DND-41 (cell line): ENCODE measurements at regions not wholly inside any gene's neighbourhood (a gene's known extent, or its start where the extent isn't known, plus 50 kb on each side); places are given as distances from the start of the nearest gene placed in this dataset.

Experiments
- ATAC-seq: fragments of 200-7000 bp; cut with Tn5 transposase; 3 replicates; pipeline ENCODE4 v1.9.1; 2021; ENCODE audit warnings: low read depth; ENCODE audit not compliant: insufficient read depth
- DNase-seq: peaks from one replicate; pipeline ENCODE4 v3.0.0-alpha.2; 2020
- H2AFZ ChIP-seq: 2 replicates; pipeline ENCODE4 v1.6.0; 2012; ENCODE audit warnings: low read depth, low read length
- H3K27ac ChIP-seq: 2 replicates; pipeline ENCODE4 v1.5.1; 2012; ENCODE audit warnings: low read length, inconsistent platforms
- H3K27me3 ChIP-seq: fragments of 200-600 bp; sonication (generic); 2 replicates; pipeline ENCODE4 v1.6.0; 2012; ENCODE audit warnings: low read length, mild to moderate bottlenecking, inconsistent platforms; ENCODE audit not compliant: insufficient read depth, poor library complexity
- H3K36me3 ChIP-seq: 2 replicates; pipeline ENCODE4 v1.5.1; 2012; ENCODE audit warnings: low read length, inconsistent platforms; ENCODE audit not compliant: insufficient read depth
- H3K4me1 ChIP-seq: 2 replicates; pipeline ENCODE4 v1.5.1; 2012; ENCODE audit warnings: mild to moderate bottlenecking, low read length; ENCODE audit not compliant: insufficient read depth
- H3K4me2 ChIP-seq: 2 replicates; pipeline ENCODE4 v1.6.0; 2012; ENCODE audit warnings: mild to moderate bottlenecking, moderate library complexity, low read length, inconsistent platforms; ENCODE audit not compliant: insufficient read depth
- H3K4me3 ChIP-seq, 2 experiments: fragments of 200-600 bp in 1 of 2; shearing (Covaris generic) in 1 of 2; 2 replicates each; pipeline ENCODE4 v1.5.1; 2012 to 2016; ENCODE audit warnings: inconsistent platforms in 2 of 2, low read length in 2 of 2, mild to moderate bottlenecking in 2 of 2, low read depth in 1 of 2, moderate library complexity in 1 of 2
- H3K79me2 ChIP-seq: 2 replicates; pipeline ENCODE4 v1.6.0; 2012; ENCODE audit warnings: low read length, inconsistent platforms; ENCODE audit not compliant: insufficient read depth
- H3K9ac ChIP-seq: 2 replicates; pipeline ENCODE4 v1.6.0; 2012; ENCODE audit warnings: low read depth, mild to moderate bottlenecking, inconsistent platforms, low read length, moderate library complexity
- H3K9me3 ChIP-seq: 2 replicates; pipeline ENCODE4 v1.5.1; 2012; ENCODE audit warnings: low read length, moderate library complexity, mild to moderate bottlenecking, inconsistent platforms; ENCODE audit not compliant: insufficient read depth, severe bottlenecking
- H4K20me1 ChIP-seq: 2 replicates; pipeline ENCODE4 v1.6.0; 2012; ENCODE audit warnings: low read length; ENCODE audit not compliant: insufficient read depth
- EZH2 ChIP-seq: IDR thresholded peaks from 3 replicates; pipeline ENCODE4 v1.6.1; 2012; ENCODE audit warnings: borderline replicate concordance, low read depth, mild to moderate bottlenecking, moderate library complexity, low read length, inconsistent platforms; ENCODE audit not compliant: severe bottlenecking
- TF ChIP-seq, protein P1 (sequence below): IDR thresholded peaks from 2 replicates; pipeline ENCODE4 v1.5.1; 2012; ENCODE audit warnings: borderline replicate concordance, low read length, moderate library complexity, mild to moderate bottlenecking; ENCODE audit not compliant: poor library complexity, severe bottlenecking; ENCODE audit errors: extremely low read depth

DNA sequence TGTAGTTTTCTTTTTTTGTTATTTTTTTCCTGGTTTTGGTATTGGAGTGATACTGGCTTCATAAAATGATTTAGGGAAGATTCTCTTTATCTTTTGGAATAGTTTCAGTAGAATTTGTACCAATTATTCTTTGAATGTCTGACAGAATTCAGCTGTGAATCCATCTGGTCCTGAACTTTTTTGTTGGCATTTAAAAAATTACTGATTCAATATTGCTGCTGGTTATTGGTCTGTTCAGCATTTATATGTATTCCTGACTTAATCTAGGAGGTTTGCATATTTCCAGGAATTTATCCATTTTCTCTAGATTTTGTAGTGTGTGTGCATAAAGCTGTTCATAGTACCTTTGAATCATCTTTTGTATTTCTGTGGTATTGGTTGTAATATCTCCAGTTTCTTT is 100.2 kb downstream of the NXNL2 start:
- no peak for TF ChIP-seq EZH2
- TF ChIP-seq, protein P1, sequence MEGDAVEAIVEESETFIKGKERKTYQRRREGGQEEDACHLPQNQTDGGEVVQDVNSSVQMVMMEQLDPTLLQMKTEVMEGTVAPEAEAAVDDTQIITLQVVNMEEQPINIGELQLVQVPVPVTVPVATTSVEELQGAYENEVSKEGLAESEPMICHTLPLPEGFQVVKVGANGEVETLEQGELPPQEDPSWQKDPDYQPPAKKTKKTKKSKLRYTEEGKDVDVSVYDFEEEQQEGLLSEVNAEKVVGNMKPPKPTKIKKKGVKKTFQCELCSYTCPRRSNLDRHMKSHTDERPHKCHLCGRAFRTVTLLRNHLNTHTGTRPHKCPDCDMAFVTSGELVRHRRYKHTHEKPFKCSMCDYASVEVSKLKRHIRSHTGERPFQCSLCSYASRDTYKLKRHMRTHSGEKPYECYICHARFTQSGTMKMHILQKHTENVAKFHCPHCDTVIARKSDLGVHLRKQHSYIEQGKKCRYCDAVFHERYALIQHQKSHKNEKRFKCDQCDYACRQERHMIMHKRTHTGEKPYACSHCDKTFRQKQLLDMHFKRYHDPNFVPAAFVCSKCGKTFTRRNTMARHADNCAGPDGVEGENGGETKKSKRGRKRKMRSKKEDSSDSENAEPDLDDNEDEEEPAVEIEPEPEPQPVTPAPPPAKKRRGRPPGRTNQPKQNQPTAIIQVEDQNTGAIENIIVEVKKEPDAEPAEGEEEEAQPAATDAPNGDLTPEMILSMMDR = no peak
- H3K27me3 ChIP-seq = no peaks in the 10 kb centered on the region
- no peak overlapping the region for H2AFZ ChIP-seq
- H3K4me2 ChIP-seq = no peak overlapping the region
- no peak overlapping the region for H3K9ac ChIP-seq
- H3K27ac ChIP-seq = no peak overlapping the region
- no peaks in the 10 kb centered on the region for H3K79me2 ChIP-seq
- H3K9me3 ChIP-seq = no peaks in the 10 kb centered on the region
- no peak for ATAC-seq
- no peaks in the 10 kb centered on the region for H4K20me1 ChIP-seq
- no peaks in the 10 kb centered on the region for H3K4me1 ChIP-seq
- H3K4me3 ChIP-seq = no peak overlapping the region
- DNase-seq = no peak
- no peaks in the 10 kb centered on the region for H3K36me3 ChIP-seq

DNA sequence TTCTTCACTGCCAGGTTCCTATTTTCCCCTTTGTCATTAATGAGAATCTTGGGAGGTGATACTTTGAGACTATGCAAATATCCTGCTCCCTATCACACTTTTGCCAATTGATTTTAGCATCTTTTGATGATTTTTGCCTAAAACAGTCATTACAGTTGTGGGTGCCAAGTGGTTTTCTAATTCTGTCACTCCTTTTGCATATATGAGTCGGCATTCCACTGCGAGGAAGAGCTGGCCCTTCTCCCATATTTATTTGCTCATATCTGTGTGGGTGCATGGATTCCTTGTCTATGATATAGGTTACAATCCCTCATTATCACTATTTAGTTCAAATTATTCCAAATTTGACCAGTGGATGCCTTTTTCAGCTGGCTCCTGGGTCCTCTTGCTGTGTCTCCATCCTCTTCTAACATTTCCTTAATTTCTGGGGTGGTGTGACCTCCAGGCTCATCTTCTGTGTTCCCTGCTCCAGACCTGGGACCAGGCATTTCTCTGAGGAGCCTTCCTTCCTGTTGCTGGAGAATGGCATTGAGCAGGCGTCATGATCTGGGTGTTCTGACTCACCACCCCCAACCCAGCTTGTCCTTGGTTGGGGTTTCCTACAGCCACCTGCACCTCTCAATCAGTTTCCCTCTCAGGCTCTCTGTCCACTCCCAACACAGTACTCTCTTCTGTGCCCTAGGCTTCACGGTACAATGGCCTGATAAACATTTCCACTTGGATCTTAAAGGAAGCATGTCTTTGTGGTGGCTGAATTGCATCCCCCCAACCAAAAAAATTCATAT is 106.7 kb downstream of the NXNL2 start:
- Histone ChIP-seq H3K27me3 (no peaks in the 10 kb centered on the region), H4K20me1 (no peaks in the 10 kb centered on the region), H3K9me3 (no peaks in the 10 kb centered on the region), H3K9ac (no peak overlapping the region), H2AFZ (no peak overlapping the region), H3K4me2 (no peak overlapping the region), H3K79me2 (no peaks in the 10 kb centered on the region), H3K27ac (no peak overlapping the region), H3K4me3 (no peak overlapping the region), H3K4me1 (no peaks in the 10 kb centered on the region), H3K36me3 (no peaks in the 10 kb centered on the region)
- no peak for ATAC-seq
- TF ChIP-seq EZH2 = no peak
- TF ChIP-seq, protein P1 = no peak
- no peak for DNase-seq

DNA sequence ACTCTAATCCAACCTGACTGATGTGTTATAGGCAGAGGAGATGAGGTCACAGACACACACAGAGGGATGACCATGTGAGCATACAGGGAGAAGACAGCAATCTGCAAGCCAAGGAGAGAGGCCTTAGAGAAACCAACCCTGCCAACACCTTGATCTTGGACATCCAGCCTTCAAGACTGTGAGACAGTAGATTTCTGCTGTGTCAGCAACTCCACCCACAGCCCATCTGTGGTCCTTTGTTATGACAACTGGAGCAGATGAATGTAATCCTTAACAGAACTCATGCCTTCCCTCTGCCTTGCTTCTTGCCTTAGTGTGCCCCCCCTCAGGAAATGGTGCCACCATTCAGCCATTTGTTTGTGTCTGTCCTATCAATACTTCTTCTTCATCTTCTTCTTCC is 107.4 kb downstream of the NXNL2 start:
- ATAC-seq (no peak), DNase-seq (no peak)
- Histone ChIP-seq H3K4me3 (no peak overlapping the region), H3K27me3 (no peaks in the 10 kb centered on the region), H3K27ac (no peak overlapping the region), H3K9ac (no peak overlapping the region), H3K79me2 (no peaks in the 10 kb centered on the region), H3K4me2 (no peak overlapping the region), H4K20me1 (no peaks in the 10 kb centered on the region), H3K9me3 (no peaks in the 10 kb centered on the region), H3K36me3 (no peaks in the 10 kb centered on the region), H2AFZ (no peak overlapping the region), H3K4me1 (no peaks in the 10 kb centered on the region)
- TF ChIP-seq EZH2 = no peak
- TF ChIP-seq, protein P1 = no peak

DNA sequence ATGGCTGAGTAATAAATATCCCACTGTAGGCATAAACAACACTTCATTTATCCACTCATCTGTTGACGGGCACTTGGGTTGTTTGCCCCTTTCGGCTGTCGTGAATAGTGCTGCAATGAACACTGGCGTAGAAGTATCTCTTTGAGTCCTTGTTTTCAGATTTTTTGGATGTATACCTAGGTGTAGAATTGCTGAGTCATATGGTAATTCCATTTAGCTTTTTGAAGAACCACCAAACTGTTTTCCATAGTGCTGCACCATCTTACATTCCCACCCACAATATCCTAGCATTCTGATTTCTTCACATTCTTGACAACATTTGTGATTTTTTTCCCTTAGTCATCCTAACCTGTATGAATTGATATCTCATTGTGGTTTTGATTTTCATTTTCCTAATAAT is 109.0 kb downstream of the NXNL2 start:
- Histone ChIP-seq H4K20me1 (no peaks in the 10 kb centered on the region), H3K9me3 (no peaks in the 10 kb centered on the region), H3K4me2 (no peak overlapping the region), H3K4me1 (no peaks in the 10 kb centered on the region), H3K79me2 (no peaks in the 10 kb centered on the region), H3K4me3 (no peak overlapping the region), H3K27me3 (no peaks in the 10 kb centered on the region), H3K36me3 (no peaks in the 10 kb centered on the region), H3K9ac (no peak overlapping the region), H3K27ac (no peak overlapping the region), H2AFZ (no peak overlapping the region)
- no peak for TF ChIP-seq EZH2
- TF ChIP-seq, protein P1 = no peak
- no peak for DNase-seq
- no peak for ATAC-seq
